CD14-positive monocyte (primary cell): ENCODE measurements at regions not wholly inside any gene's neighbourhood (a gene's known extent, or its start where the extent isn't known, plus 50 kb on each side); places are given as distances from the start of the nearest gene placed in this dataset.

ENCODE experiments used
- DNase-seq, 3 donors: peaks; one replicate each; pipeline ENCODE4 v3.0.0-alpha.2; 2011 to 2022
- H2AFZ ChIP-seq: 2 replicates; pipeline ENCODE4 v1.6.0; 2012; ENCODE audit warnings: mild to moderate bottlenecking, low read depth, low read length, inconsistent platforms; ENCODE audit not compliant: insufficient read depth, poor library complexity, severe bottlenecking
- H3K27ac ChIP-seq, 2 donors: 1 replicate in 1 of 2; 2 replicates in 1 of 2; pipeline ENCODE4 v1.5.1; 2012 to 2013; ENCODE audit warnings: low read length in 2 of 2, control low read depth in 1 of 2, inconsistent platforms in 1 of 2, low read depth in 1 of 2, mild to moderate bottlenecking in 1 of 2
- H3K27me3 ChIP-seq, 2 donors: one replicate each; pipeline versions ENCODE4 v1.6.0 to v1.6.1; 2011 to 2013; ENCODE audit warnings: low read length in 2 of 2; ENCODE audit not compliant: control insufficient read depth in 2 of 2, insufficient read depth in 2 of 2
- H3K36me3 ChIP-seq, 2 donors: replicated peaks in 1 of 2; 1 replicate in 1 of 2; 2 replicates in 1 of 2; pipeline versions ENCODE4 v1.5.1 to v1.6.1; 2012 to 2013; ENCODE audit warnings: low read length in 2 of 2, control low read depth in 1 of 2, inconsistent platforms in 1 of 2, mild to moderate bottlenecking in 1 of 2; ENCODE audit not compliant: insufficient read depth in 2 of 2, control insufficient read depth in 1 of 2
- H3K4me1 ChIP-seq, 2 donors: 1 replicate in 1 of 2; 2 replicates in 1 of 2; pipeline versions ENCODE4 v1.5.1 to v1.6.1; 2012 to 2013; ENCODE audit warnings: low read length in 2 of 2, control low read depth in 1 of 2, inconsistent platforms in 1 of 2, mild to moderate bottlenecking in 1 of 2, moderate library complexity in 1 of 2; ENCODE audit not compliant: insufficient read depth in 2 of 2, control insufficient read depth in 1 of 2
- H3K4me2 ChIP-seq: replicated peaks from 2 replicates; pipeline ENCODE3; 2012; ENCODE audit warnings: low read length, moderate library complexity, mild to moderate bottlenecking; ENCODE audit not compliant: poor library complexity, severe bottlenecking; ENCODE audit errors: extremely low read depth
- H3K4me3 ChIP-seq, 3 experiments: fragments of 200-600 bp in 1 of 3; sonication (generic) in 1 of 3; replicated peaks in 1 of 3; 1 replicate in 2 of 3; 2 replicates in 1 of 3; pipeline ENCODE4 v1.5.1; 2011 to 2013; ENCODE audit warnings: low read length in 3 of 3, mild to moderate bottlenecking in 3 of 3, control low read depth in 2 of 3, low read depth in 2 of 3, inconsistent platforms in 1 of 3, moderate library complexity in 1 of 3
- H3K79me2 ChIP-seq: 2 replicates; pipeline ENCODE4 v1.6.0; 2012; ENCODE audit warnings: mild to moderate bottlenecking, control low read depth, inconsistent platforms, low read length, moderate library complexity; ENCODE audit not compliant: insufficient read depth
- H3K9ac ChIP-seq: 2 replicates; pipeline ENCODE4 v1.6.0; 2017; ENCODE audit warnings: low read length, mild to moderate bottlenecking; ENCODE audit not compliant: insufficient read depth, poor library complexity, severe bottlenecking
- H3K9me3 ChIP-seq, 2 donors: replicated peaks in 1 of 2; 1 replicate in 1 of 2; 2 replicates in 1 of 2; pipeline versions ENCODE4 v1.5.1 to v1.6.1; 2012 to 2013; ENCODE audit warnings: low read length in 2 of 2, control low read depth in 1 of 2; ENCODE audit not compliant: control insufficient read depth in 1 of 2, insufficient read depth in 1 of 2
- H4K20me1 ChIP-seq: 2 replicates; pipeline ENCODE4 v1.6.0; 2012; ENCODE audit warnings: mild to moderate bottlenecking, low read length, control low read depth, moderate library complexity; ENCODE audit not compliant: insufficient read depth
- H3K27ac Mint-ChIP-seq, 7 donors: one replicate each; pipeline ENCODE4 v1.8.0; 2020; ENCODE audit warnings: mild to moderate bottlenecking in 7 of 7, mixed read lengths in 7 of 7, moderate library complexity in 6 of 7, inconsistent platforms in 2 of 7
- H3K27me3 Mint-ChIP-seq, 3 donors: one replicate each; pipeline ENCODE4 v1.8.0; 2021 to 2022; ENCODE audit warnings: low read depth in 3 of 3, mild to moderate bottlenecking in 3 of 3, mixed read lengths in 3 of 3, moderate library complexity in 3 of 3, inconsistent platforms in 1 of 3
- H3K36me3 Mint-ChIP-seq, 2 donors: one replicate each; pipeline ENCODE4 v1.8.0; 2020; ENCODE audit warnings: mixed read lengths in 2 of 2, inconsistent platforms in 1 of 2, mild to moderate bottlenecking in 1 of 2
- H3K4me1 Mint-ChIP-seq: one replicate; pipeline ENCODE4 v1.8.0; 2020; ENCODE audit warnings: mild to moderate bottlenecking, mixed read lengths
- H3K4me3 Mint-ChIP-seq, 2 donors: one replicate each; pipeline ENCODE4 v1.8.0; 2020; ENCODE audit warnings: mild to moderate bottlenecking in 2 of 2, mixed read lengths in 2 of 2, moderate library complexity in 1 of 2
- H3K9me3 Mint-ChIP-seq, 7 donors: one replicate each; pipeline ENCODE4 v1.8.0; 2020 to 2022; ENCODE audit warnings: mixed read lengths in 7 of 7, mild to moderate bottlenecking in 6 of 7, moderate library complexity in 6 of 7, inconsistent platforms in 2 of 7
- CTCF ChIP-seq: fragments of 200-600 bp; IDR thresholded peaks from one replicate; pipeline ENCODE4 v1.8.0; 2022; ENCODE audit warnings: antibody characterized with exemption, mild to moderate bottlenecking
- WGBS: methylation state at CpG from one replicate; pipeline ENCODE4 v1.1.5; 2013; ENCODE audit warnings: missing lambda C conversion rate; ENCODE audit not compliant: insufficient coverage; 5-methylcytosine and 5-hydroxymethylcytosine counted together
- intact Hi-C, 2 donors: fragments of 100-400 bp; cut with micrococcal nuclease; formaldehyde crosslinking; loops; one replicate each; pipeline versions ENCODE4 v1.15.0 to v1.15.1; 2023

GRCh38 chr22:27216444-27216843 lies 559.1 kb downstream of the MIAT start:
- no peaks in the 10 kb centered on the region for H3K36me3 ChIP-seq
- intact Hi-C loops: no loop called here
- H2AFZ ChIP-seq: no peak overlapping the region
- no peak overlapping the region for H3K9ac ChIP-seq
- TF ChIP-seq CTCF: no peak
- H3K4me1 ChIP-seq: peaks cover 6 to 7% of the 10 kb centered on the region in 2 donors
- peaks cover 0 to 2% (median 0%) of the 10 kb centered on the region in 7 donors for H3K9me3 Mint-ChIP-seq
- WGBS: 100% methylated on average over 1 of the region's 1 CpG
- no peak overlapping the region for H3K4me2 ChIP-seq
- H3K27ac ChIP-seq: no peak overlapping the region
- H3K27ac Mint-ChIP-seq: no peak overlapping the region
- no peak for DNase-seq
- no peaks in the 10 kb centered on the region for H3K36me3 Mint-ChIP-seq
- peaks cover 6 to 11% (median 8%) of the 10 kb centered on the region in 3 donors for H3K27me3 Mint-ChIP-seq
- no peak overlapping the region for H3K4me3 Mint-ChIP-seq
- H4K20me1 ChIP-seq: no peaks in the 10 kb centered on the region
- H3K27me3 ChIP-seq: peaks cover 0 to 3% of the 10 kb centered on the region in 2 donors
- H3K4me1 Mint-ChIP-seq: peaks cover 9% of the 10 kb centered on the region
- no peaks in the 10 kb centered on the region for H3K9me3 ChIP-seq
- no peak overlapping the region for H3K4me3 ChIP-seq
- H3K79me2 ChIP-seq: no peaks in the 10 kb centered on the region

- no peak for DNase-seq
- Mint-ChIP-seq H3K4me3 (no peak overlapping the region), H3K27me3 (peaks cover 6 to 11% (median 8%) of the 10 kb centered on the region in 3 donors), H3K36me3 (no peaks in the 10 kb centered on the region), H3K9me3 (peaks cover 0 to 2% (median 0%) of the 10 kb centered on the region in 7 donors), H3K27ac (no peak overlapping the region), H3K4me1 (peaks cover 8% of the 10 kb centered on the region)
- H3K4me3 ChIP-seq: no peak overlapping the region
- peaks cover 0 to 3% of the 10 kb centered on the region in 2 donors for H3K27me3 ChIP-seq
- H3K9ac ChIP-seq: no peak overlapping the region
- WGBS: 75% methylated on average over 1 of the region's 3 CpGs
- H3K4me2 ChIP-seq: no peak overlapping the region
- no peak overlapping the region for H3K27ac ChIP-seq
- peaks cover 5 to 6% of the 10 kb centered on the region in 2 donors for H3K4me1 ChIP-seq
- no peaks in the 10 kb centered on the region for H3K9me3 ChIP-seq
- TF ChIP-seq CTCF: no peak
- intact Hi-C loops: no loop called here
- H3K79me2 ChIP-seq: no peaks in the 10 kb centered on the region
- no peaks in the 10 kb centered on the region for H4K20me1 ChIP-seq
- no peaks in the 10 kb centered on the region for H3K36me3 ChIP-seq
- H2AFZ ChIP-seq: no peak overlapping the region
Measured at GRCh38 chr22:27217154-27217553, 559.8 kb downstream of the MIAT start.
